Esophagus squamous epithelium (tissue), 5 donors: ENCODE measurements at regions not wholly inside any gene's neighbourhood (a gene's known extent, or its start where the extent isn't known, plus 50 kb on each side); places are given as distances from the start of the nearest gene placed in this dataset.

Experiments
- DNase-seq: peaks from one replicate; lab custom pipeline; 2025; lab: John Stamatoyannopoulos, UW
- H3K27ac ChIP-seq, 4 donors: fragments of 200-600 bp; sonication (generic); one replicate each; pipeline ENCODE4 v1.5.1; 2016 to 2019; ENCODE audit warnings: mild to moderate bottlenecking in 1 of 4
- H3K27me3 ChIP-seq, 4 donors: fragments of 200-600 bp; sonication (generic); 1 replicate in 3 of 4; 2 replicates in 1 of 4; pipeline versions ENCODE4 v1.5.1 to v1.6.0; 2017 to 2021; ENCODE audit warnings: antibody characterized with exemption in 1 of 4
- H3K36me3 ChIP-seq, 3 donors: fragments of 200-600 bp; sonication (generic); one replicate each; pipeline ENCODE4 v1.5.1; 2016 to 2019
- H3K4me1 ChIP-seq, 3 donors: fragments of 200-600 bp; sonication (generic); one replicate each; pipeline ENCODE4 v1.5.1; 2017 to 2019
- H3K4me3 ChIP-seq, 4 donors: fragments of 200-600 bp; sonication (generic); 1 replicate in 3 of 4; 2 replicates in 1 of 4; pipeline ENCODE4 v1.5.1; 2016 to 2019; ENCODE audit warnings: mild to moderate bottlenecking in 2 of 4, moderate library complexity in 1 of 4
- H3K9me3 ChIP-seq, 3 donors: fragments of 200-600 bp; sonication (generic); one replicate each; pipeline ENCODE4 v1.5.1; 2016 to 2019
- POLR2A ChIP-seq, 4 donors: fragments of 450-650 bp; IDR thresholded peaks; one replicate each; pipeline ENCODE4 v1.6.1; 2017; ENCODE audit warnings: antibody characterized with exemption in 4 of 4, mild to moderate bottlenecking in 4 of 4, moderate library complexity in 3 of 4
- WGBS, 2 donors: methylation state at CpG; one replicate each; pipeline ENCODE4 v1.1.5; 2018; 5-methylcytosine and 5-hydroxymethylcytosine counted together
- intact Hi-C: fragments of 100-400 bp; cut with DNase I; formaldehyde crosslinking; loops from one replicate; pipeline ENCODE4 v1.15.0; 2022
- TF ChIP-seq, protein P1 (sequence below), 6 experiments: fragments of 450-650 bp in 4 of 6; fragments of 200-600 bp in 2 of 6; sonication (generic) in 2 of 6; IDR thresholded peaks; one replicate each; pipeline ENCODE4 v1.5.1; 2016 to 2019; ENCODE audit warnings: antibody characterized with exemption in 6 of 6, mild to moderate bottlenecking in 4 of 6, moderate library complexity in 4 of 6
- donor health status: DM: yes; HTN: yes; CAD: no.

DNA sequence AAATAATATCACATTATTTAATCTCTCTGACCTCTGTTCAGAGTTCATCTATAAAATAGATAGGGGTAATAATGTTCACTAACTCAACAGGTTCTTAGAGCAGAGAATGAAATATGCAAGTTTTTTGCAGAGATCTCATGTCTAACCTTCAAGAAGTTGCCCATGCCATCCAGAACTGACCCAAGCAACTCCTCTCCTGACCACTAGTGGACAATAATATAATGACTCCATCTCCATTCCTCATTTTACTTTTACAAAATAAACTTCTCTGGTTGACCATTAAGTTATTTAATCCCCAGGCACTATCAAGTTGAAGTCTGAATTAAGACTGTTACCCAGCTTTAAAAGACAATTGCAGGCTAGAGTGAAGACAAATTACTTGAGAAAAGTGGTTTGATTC is 382.6 kb downstream of the KCNA4 start:
- no peaks in the 10 kb centered on the region for H3K9me3 ChIP-seq
- no peak overlapping the region for H3K4me3 ChIP-seq
- H3K36me3 ChIP-seq, result no peaks in the 10 kb centered on the region
- intact Hi-C loops, result no loop called here
- H3K27me3 ChIP-seq, result no peaks in the 10 kb centered on the region
- H3K4me1 ChIP-seq, result no peaks in the 10 kb centered on the region
- TF ChIP-seq, protein P1, sequence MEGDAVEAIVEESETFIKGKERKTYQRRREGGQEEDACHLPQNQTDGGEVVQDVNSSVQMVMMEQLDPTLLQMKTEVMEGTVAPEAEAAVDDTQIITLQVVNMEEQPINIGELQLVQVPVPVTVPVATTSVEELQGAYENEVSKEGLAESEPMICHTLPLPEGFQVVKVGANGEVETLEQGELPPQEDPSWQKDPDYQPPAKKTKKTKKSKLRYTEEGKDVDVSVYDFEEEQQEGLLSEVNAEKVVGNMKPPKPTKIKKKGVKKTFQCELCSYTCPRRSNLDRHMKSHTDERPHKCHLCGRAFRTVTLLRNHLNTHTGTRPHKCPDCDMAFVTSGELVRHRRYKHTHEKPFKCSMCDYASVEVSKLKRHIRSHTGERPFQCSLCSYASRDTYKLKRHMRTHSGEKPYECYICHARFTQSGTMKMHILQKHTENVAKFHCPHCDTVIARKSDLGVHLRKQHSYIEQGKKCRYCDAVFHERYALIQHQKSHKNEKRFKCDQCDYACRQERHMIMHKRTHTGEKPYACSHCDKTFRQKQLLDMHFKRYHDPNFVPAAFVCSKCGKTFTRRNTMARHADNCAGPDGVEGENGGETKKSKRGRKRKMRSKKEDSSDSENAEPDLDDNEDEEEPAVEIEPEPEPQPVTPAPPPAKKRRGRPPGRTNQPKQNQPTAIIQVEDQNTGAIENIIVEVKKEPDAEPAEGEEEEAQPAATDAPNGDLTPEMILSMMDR (IDR thresholded peaks at IDR 0.05), result no peak
- TF ChIP-seq POLR2A (IDR thresholded peaks at IDR 0.05), result no peak
- H3K27ac ChIP-seq, result no peak overlapping the region
- DNase-seq, result no peak

DNA sequence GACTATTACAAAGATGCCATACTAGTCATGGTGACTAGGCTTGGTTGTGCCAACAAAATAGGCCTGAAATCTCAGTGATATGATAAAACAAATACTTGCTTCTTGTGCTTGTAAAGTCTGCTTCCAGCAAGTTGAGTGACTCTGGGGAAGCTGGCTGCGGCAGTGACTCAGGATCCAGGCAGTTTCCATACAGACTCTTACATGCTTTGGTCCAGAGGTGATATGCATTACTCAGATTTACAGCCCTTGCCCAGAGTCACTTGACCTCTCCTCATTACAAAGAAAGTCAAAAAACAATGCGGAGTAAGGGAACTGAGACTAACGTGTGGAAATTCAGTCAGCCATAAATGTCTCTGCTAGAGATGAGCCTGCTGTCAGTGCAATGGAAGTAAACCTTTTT is 387.5 kb downstream of the KCNA4 start:
- WGBS, 2 donors, result 73% methylated on average over 3 of the region's 3 CpGs
- no peaks in the 10 kb centered on the region for H3K9me3 ChIP-seq
- H3K27me3 ChIP-seq, result no peaks in the 10 kb centered on the region
- H3K4me1 ChIP-seq, result no peaks in the 10 kb centered on the region
- no peak overlapping the region for H3K27ac ChIP-seq
- no peak overlapping the region for H3K4me3 ChIP-seq
- intact Hi-C loops, result no loop called here
- TF ChIP-seq, protein P1 (IDR thresholded peaks at IDR 0.05), result no peak
- no peak for TF ChIP-seq POLR2A (IDR thresholded peaks at IDR 0.05)
- no peaks in the 10 kb centered on the region for H3K36me3 ChIP-seq
- no peak for DNase-seq

DNA sequence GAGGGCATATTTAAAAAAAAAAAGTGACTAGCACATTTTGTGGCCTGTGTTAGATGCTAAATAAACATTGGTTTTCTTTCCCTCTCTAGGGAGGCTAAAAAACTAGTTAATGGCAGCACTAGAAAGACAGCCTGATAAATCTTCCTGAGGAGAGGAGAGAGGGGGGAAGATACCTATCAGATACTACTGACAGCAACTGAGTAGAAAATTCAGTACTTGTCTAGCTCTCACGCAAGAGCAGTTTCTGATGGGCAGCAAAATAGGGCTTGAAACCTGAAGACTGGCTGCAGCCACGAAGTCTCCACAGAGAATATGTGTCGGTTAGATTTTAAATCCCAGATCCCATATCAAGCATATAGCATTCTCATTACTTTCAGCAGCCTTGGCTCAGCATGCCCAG is 388.2 kb downstream of the KCNA4 start:
- TF ChIP-seq POLR2A (IDR thresholded peaks at IDR 0.05), result no peak
- TF ChIP-seq, protein P1 (IDR thresholded peaks at IDR 0.05), result no peak
- no peaks in the 10 kb centered on the region for H3K36me3 ChIP-seq
- no peaks in the 10 kb centered on the region for H3K4me1 ChIP-seq
- no peak for DNase-seq
- WGBS, 2 donors, result 57 to 71% methylated on average over 3 of the region's 3 CpGs
- H3K27me3 ChIP-seq, result no peaks in the 10 kb centered on the region
- no peak overlapping the region for H3K27ac ChIP-seq
- H3K9me3 ChIP-seq, result no peaks in the 10 kb centered on the region
- no peak overlapping the region for H3K4me3 ChIP-seq
- intact Hi-C loops, result no loop called here

DNA sequence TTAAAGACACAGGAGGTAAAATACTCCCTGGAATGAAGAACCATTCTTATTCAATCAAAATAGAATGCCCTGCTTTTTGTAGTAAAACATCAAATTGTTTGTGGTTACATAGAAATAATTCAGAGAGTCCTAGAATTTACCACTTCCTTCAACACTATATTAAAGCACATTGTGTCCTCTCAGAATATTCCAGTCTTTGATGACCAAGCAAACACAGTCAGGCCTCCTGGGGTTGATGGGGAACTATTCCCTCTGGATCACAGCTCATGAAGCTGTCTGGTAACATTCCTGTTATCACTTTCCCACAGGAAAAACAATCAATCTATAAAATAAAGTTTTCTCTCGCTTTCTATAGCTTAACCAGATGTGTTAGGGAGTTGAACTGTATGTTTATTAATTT is 389.3 kb downstream of the KCNA4 start:
- H3K27ac ChIP-seq, result no peak overlapping the region
- H3K4me1 ChIP-seq, result no peaks in the 10 kb centered on the region
- TF ChIP-seq, protein P1 (IDR thresholded peaks at IDR 0.05), result no peak
- TF ChIP-seq POLR2A (IDR thresholded peaks at IDR 0.05), result no peak
- H3K36me3 ChIP-seq, result no peaks in the 10 kb centered on the region
- WGBS, 2 donors, result 28 to 42% methylated on average over 1 of the region's 1 CpG
- intact Hi-C loops, result no loop called here
- H3K9me3 ChIP-seq, result no peaks in the 10 kb centered on the region
- no peak for DNase-seq
- no peak overlapping the region for H3K4me3 ChIP-seq
- no peaks in the 10 kb centered on the region for H3K27me3 ChIP-seq

DNA sequence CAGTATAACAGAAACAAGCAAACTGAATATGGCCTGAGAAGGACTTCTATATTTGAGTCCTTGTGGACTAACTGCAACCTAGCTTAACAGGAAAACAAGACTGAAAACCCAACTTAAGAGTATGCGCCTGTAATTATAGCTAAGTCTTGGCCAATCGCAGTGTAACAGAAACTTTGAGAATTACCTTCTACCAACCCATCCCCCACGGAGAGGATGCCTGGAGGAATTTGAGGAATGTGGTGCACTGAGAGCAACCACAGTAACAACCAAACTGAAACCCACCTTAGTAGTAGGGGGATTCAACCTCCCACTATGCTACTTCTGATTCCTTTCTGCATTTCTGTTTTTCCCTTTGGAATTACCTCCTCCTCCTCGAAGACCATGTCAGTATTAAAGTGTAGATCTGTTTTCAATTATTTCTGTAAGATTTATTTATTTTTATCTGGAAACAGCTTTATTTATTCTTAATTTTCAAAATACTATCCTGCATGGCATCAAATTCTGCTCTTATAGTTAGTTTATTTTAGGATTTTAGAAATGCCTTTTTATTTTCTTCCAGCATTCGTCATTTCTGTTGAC is 393.6 kb downstream of the KCNA4 start:
- Histone ChIP-seq H3K4me1 (no peaks in the 10 kb centered on the region), H3K9me3 (no peaks in the 10 kb centered on the region), H3K27me3 (no peaks in the 10 kb centered on the region), H3K36me3 (no peaks in the 10 kb centered on the region), H3K4me3 (no peak overlapping the region), H3K27ac (no peak overlapping the region)
- no peak for TF ChIP-seq POLR2A (IDR thresholded peaks at IDR 0.05)
- TF ChIP-seq, protein P1 (IDR thresholded peaks at IDR 0.05), result no peak
- DNase-seq, result no peak
- intact Hi-C loops, result no loop called here
- 29 to 35% methylated on average over 5 of the region's 5 CpGs for WGBS, 2 donors
